HG03520 (cell line): ENCODE measurements at regions not wholly inside any gene's neighbourhood (a gene's known extent, or its start where the extent isn't known, plus 50 kb on each side); places are given as distances from the start of the nearest gene placed in this dataset.

Source experiments
- ATAC-seq: cut with Tn5 transposase; IDR thresholded peaks from one replicate; pipeline ENCODE4 v1.9.1; 2021; ENCODE audit warnings: mild to moderate bottlenecking, moderate library complexity; ENCODE audit not compliant: unreplicated experiment

GRCh38 chr4:111464251-111465045, 680.8 kb upstream of the FAM241A start:
- ATAC-seq, result no peak

- no peak for ATAC-seq
Observed at GRCh38 chr4:111466811-111467604, 678.2 kb upstream of the FAM241A start.

GRCh38 chr4:111475001-111475400, 670.3 kb upstream of the FAM241A start:
- ATAC-seq, result no peak

- no peak for ATAC-seq
Observed at GRCh38 chr4:111475666-111476065, 669.6 kb upstream of the FAM241A start.

- ATAC-seq, result no peak
Observed at GRCh38 chr4:111480510-111480909, 664.7 kb upstream of the FAM241A start.

GRCh38 chr4:111483375-111484169, 661.7 kb upstream of the FAM241A start:
- no peak for ATAC-seq

- no peak for ATAC-seq
Observed at GRCh38 chr4:111492496-111492895, 652.8 kb upstream of the FAM241A start.

GRCh38 chr4:111494471-111494870, 650.8 kb upstream of the FAM241A start:
- ATAC-seq, result no peak

- ATAC-seq, result no peak
Observed at GRCh38 chr4:111494971-111495370, 650.3 kb upstream of the FAM241A start.

- ATAC-seq, result no peak
Observed at GRCh38 chr4:111499291-111499690, 646.0 kb upstream of the FAM241A start.

GRCh38 chr4:111499706-111500105, 645.5 kb upstream of the FAM241A start:
- no peak for ATAC-seq

GRCh38 chr4:111500858-111501257, 644.4 kb upstream of the FAM241A start:
- no peak for ATAC-seq

- ATAC-seq, result no peak
Observed at GRCh38 chr4:111501946-111502345, 643.3 kb upstream of the FAM241A start.

- no peak for ATAC-seq
Observed at GRCh38 chr4:111502626-111503025, 642.6 kb upstream of the FAM241A start.

- ATAC-seq, result no peak
Observed at GRCh38 chr4:111506706-111507105, 638.5 kb upstream of the FAM241A start.

- no peak for ATAC-seq
Observed at GRCh38 chr4:111510535-111510934, 634.7 kb upstream of the FAM241A start.

GRCh38 chr4:111512081-111512783, 633.0 kb upstream of the FAM241A start:
- no peak for ATAC-seq

- no peak for ATAC-seq
Observed at GRCh38 chr4:111519683-111520082, 625.6 kb upstream of the FAM241A start.

GRCh38 chr4:111530446-111530845, 614.8 kb upstream of the FAM241A start:
- no peak for ATAC-seq

GRCh38 chr4:111535792-111536191, 609.5 kb upstream of the FAM241A start:
- ATAC-seq, result no peak

GRCh38 chr4:111537165-111537564, 608.1 kb upstream of the FAM241A start:
- ATAC-seq, result no peak
